Mesenchymal stem cell (in vitro differentiated cells and primary cell): ENCODE measurements at regions not wholly inside any gene's neighbourhood (a gene's known extent, or its start where the extent isn't known, plus 50 kb on each side); places are given as distances from the start of the nearest gene placed in this dataset.

Source experiments
- DNase-seq: peaks from one replicate; pipeline ENCODE4 v3.0.0-alpha.2; 2013
- H2AFZ ChIP-seq: one replicate; pipeline ENCODE4 v1.6.1; 2013; ENCODE audit warnings: low read depth, mild to moderate bottlenecking, control low read depth, inconsistent platforms, low read length, moderate library complexity
- H2AK5ac ChIP-seq: 2 replicates; pipeline ENCODE4 v1.6.1; 2013; ENCODE audit warnings: low read length, moderate library complexity, mild to moderate bottlenecking, inconsistent platforms; ENCODE audit not compliant: severe bottlenecking
- H2BK120ac ChIP-seq: one replicate; pipeline ENCODE4 v1.6.1; 2013; ENCODE audit warnings: low read depth, mild to moderate bottlenecking, inconsistent platforms, low read length, moderate library complexity
- H2BK12ac ChIP-seq, 2 experiments: one replicate each; pipeline ENCODE4 v1.6.1; 2013; ENCODE audit warnings: inconsistent platforms in 2 of 2, low read length in 2 of 2, mild to moderate bottlenecking in 2 of 2, moderate library complexity in 2 of 2, control low read depth in 1 of 2
- H2BK15ac ChIP-seq: one replicate; pipeline ENCODE4 v1.6.1; 2013; ENCODE audit warnings: mild to moderate bottlenecking, low read depth, inconsistent platforms; ENCODE audit not compliant: poor library complexity, severe bottlenecking
- H2BK5ac ChIP-seq: 2 replicates; pipeline ENCODE4 v1.6.1; 2013; ENCODE audit warnings: low read depth, mild to moderate bottlenecking, low read length, control low read depth, inconsistent platforms; ENCODE audit not compliant: poor library complexity, severe bottlenecking
- H3K14ac ChIP-seq, 2 experiments: one replicate each; pipeline ENCODE4 v1.6.1; 2013; ENCODE audit warnings: inconsistent platforms in 2 of 2, low read length in 2 of 2, control low read depth in 1 of 2, mild to moderate bottlenecking in 1 of 2, moderate library complexity in 1 of 2
- H3K18ac ChIP-seq, 2 experiments: one replicate each; pipeline ENCODE4 v1.6.1; 2013; ENCODE audit warnings: inconsistent platforms in 2 of 2, low read length in 2 of 2, control low read depth in 1 of 2, low read depth in 1 of 2, mild to moderate bottlenecking in 1 of 2
- H3K23ac ChIP-seq, 2 experiments: one replicate each; pipeline ENCODE4 v1.6.1; 2013; ENCODE audit warnings: inconsistent platforms in 2 of 2, low read length in 2 of 2, mild to moderate bottlenecking in 2 of 2, moderate library complexity in 2 of 2, control low read depth in 1 of 2
- H3K27ac ChIP-seq: 2 replicates; pipeline ENCODE4 v1.5.1; 2013; ENCODE audit warnings: mild to moderate bottlenecking, moderate library complexity, low read length, control low read depth, inconsistent platforms; ENCODE audit not compliant: poor library complexity, severe bottlenecking
- H3K27me3 ChIP-seq, 2 experiments: 2 replicates each; pipeline versions ENCODE4 v1.6.1 to v1.7.0; 2013; ENCODE audit warnings: low read length in 2 of 2, mild to moderate bottlenecking in 2 of 2, moderate library complexity in 2 of 2, control low read depth in 1 of 2, inconsistent platforms in 1 of 2; ENCODE audit not compliant: control insufficient read depth in 1 of 2, insufficient read depth in 1 of 2
- H3K36me3 ChIP-seq, 2 experiments: 2 replicates each; pipeline versions ENCODE4 v1.6.1 to v1.7.0; 2013; ENCODE audit warnings: low read length in 2 of 2, control low read depth in 1 of 2, inconsistent platforms in 1 of 2, low read depth in 1 of 2, mild to moderate bottlenecking in 1 of 2; ENCODE audit not compliant: insufficient read depth in 2 of 2, control insufficient read depth in 1 of 2
- H3K4ac ChIP-seq, 2 experiments: one replicate each; pipeline ENCODE4 v1.6.1; 2013; ENCODE audit warnings: inconsistent platforms in 2 of 2, low read length in 2 of 2, mild to moderate bottlenecking in 2 of 2, moderate library complexity in 2 of 2, control low read depth in 1 of 2, low read depth in 1 of 2
- H3K4me1 ChIP-seq: 2 replicates; pipeline ENCODE4 v1.6.1; 2013; ENCODE audit warnings: low read depth, low read length, control low read depth; ENCODE audit not compliant: control insufficient read depth, insufficient read depth
- H3K4me2 ChIP-seq: 2 replicates; pipeline ENCODE4 v1.6.1; 2013; ENCODE audit warnings: low read length, mild to moderate bottlenecking, inconsistent platforms; ENCODE audit not compliant: poor library complexity, severe bottlenecking
- H3K4me3 ChIP-seq, 2 experiments: 2 replicates each; pipeline versions ENCODE4 v1.5.1 to v1.7.0; 2013; ENCODE audit warnings: low read length in 2 of 2, mild to moderate bottlenecking in 2 of 2, control low read depth in 1 of 2, low read depth in 1 of 2; ENCODE audit not compliant: insufficient read depth in 1 of 2
- H3K79me1 ChIP-seq: replicated peaks from 2 replicates; pipeline ENCODE4 v1.6.1; 2013; ENCODE audit warnings: mild to moderate bottlenecking, control low read depth, low read length, inconsistent platforms; ENCODE audit not compliant: poor library complexity, severe bottlenecking
- H3K9ac ChIP-seq: 2 replicates; pipeline ENCODE4 v1.7.0; 2013; ENCODE audit warnings: mild to moderate bottlenecking, low read length, moderate library complexity
- H3K9me3 ChIP-seq: 2 replicates; pipeline ENCODE4 v1.7.0; 2013; ENCODE audit warnings: mild to moderate bottlenecking, low read length; ENCODE audit not compliant: control insufficient read depth
- H4K8ac ChIP-seq: one replicate; pipeline ENCODE4 v1.6.1; 2013; ENCODE audit warnings: inconsistent platforms, mild to moderate bottlenecking, low read length, moderate library complexity
- H4K91ac ChIP-seq: one replicate; pipeline ENCODE4 v1.6.1; 2013; ENCODE audit warnings: mild to moderate bottlenecking, low read length, inconsistent platforms
- WGBS: methylation state at CpG from one replicate; pipeline ENCODE4 v1.1.7; 2013; ENCODE audit warnings: mixed read lengths; 5-methylcytosine and 5-hydroxymethylcytosine counted together

GRCh38 chr18:10312326-10313015 lies 142.0 kb upstream of the APCDD1 start:
- Histone ChIP-seq H2AK5ac (no peak overlapping the region), H2AFZ (no peak overlapping the region), H2BK12ac (no peak overlapping the region), H3K27me3 (peaks cover 0 to 13% of the 10 kb centered on the region in 2 experiments), H2BK120ac (no peak overlapping the region), H3K9me3 (no peaks in the 10 kb centered on the region), H4K91ac (no peak overlapping the region), H3K4ac (no peak overlapping the region), H3K4me1 (no peaks in the 10 kb centered on the region), H3K9ac (no peak overlapping the region), H4K8ac (no peak overlapping the region), H3K79me1 (no peaks in the 10 kb centered on the region), H3K27ac (no peak overlapping the region), H3K4me3 (no peak overlapping the region), H3K14ac (no peak overlapping the region), H3K4me2 (no peak overlapping the region), H3K23ac (no peak overlapping the region), H3K36me3 (no peaks in the 10 kb centered on the region), H2BK15ac (no peak overlapping the region), H2BK5ac (no peak overlapping the region), H3K18ac (no peak overlapping the region)
- 76% methylated on average over 5 of the region's 5 CpGs for WGBS
- no peak for DNase-seq

- Histone ChIP-seq H2AK5ac (no peak overlapping the region), H3K4ac (no peak overlapping the region), H3K27me3 (peaks cover 0 to 13% of the 10 kb centered on the region in 2 experiments), H3K27ac (no peak overlapping the region), H2BK12ac (no peak overlapping the region), H2BK15ac (no peak overlapping the region), H3K18ac (no peak overlapping the region), H3K79me1 (no peaks in the 10 kb centered on the region), H4K91ac (no peak overlapping the region), H2BK120ac (no peak overlapping the region), H3K14ac (no peak overlapping the region), H3K4me3 (no peak overlapping the region), H3K4me1 (no peaks in the 10 kb centered on the region), H3K9me3 (no peaks in the 10 kb centered on the region), H2BK5ac (no peak overlapping the region), H3K23ac (no peak overlapping the region), H3K36me3 (no peaks in the 10 kb centered on the region), H3K9ac (no peak overlapping the region), H4K8ac (no peak overlapping the region), H2AFZ (no peak overlapping the region), H3K4me2 (no peak overlapping the region)
- WGBS: 94% methylated on average over 2 of the region's 3 CpGs
- no peak for DNase-seq
These were observed 141.5 kb upstream of the APCDD1 start for GRCh38 chr18:10313016-10313342.

GRCh38 chr18:10314066-10314465 lies 140.4 kb upstream of the APCDD1 start:
- Histone ChIP-seq H3K4me3 (no peak overlapping the region), H3K79me1 (no peaks in the 10 kb centered on the region), H2BK12ac (no peak overlapping the region), H3K9me3 (no peaks in the 10 kb centered on the region), H3K18ac (no peak overlapping the region), H2AK5ac (no peak overlapping the region), H3K9ac (no peak overlapping the region), H3K4me1 (no peaks in the 10 kb centered on the region), H3K36me3 (no peaks in the 10 kb centered on the region), H2BK15ac (no peak overlapping the region), H3K4me2 (no peak overlapping the region), H3K23ac (no peak overlapping the region), H2BK5ac (no peak overlapping the region), H4K91ac (no peak overlapping the region), H2BK120ac (no peak overlapping the region), H3K27me3 (peaks cover 0 to 16% of the 10 kb centered on the region in 2 experiments), H3K4ac (no peak overlapping the region), H4K8ac (no peak overlapping the region), H3K27ac (no peak overlapping the region), H2AFZ (no peak overlapping the region), H3K14ac (no peak overlapping the region)
- DNase-seq: no peak
- 95% methylated on average over 2 of the region's 5 CpGs for WGBS

GRCh38 chr18:10315522-10315921 lies 138.9 kb upstream of the APCDD1 start:
- Histone ChIP-seq H3K4me1 (no peaks in the 10 kb centered on the region), H4K91ac (no peak overlapping the region), H3K27me3 (peaks cover 0 to 16% of the 10 kb centered on the region in 2 experiments), H2BK120ac (no peak overlapping the region), H2AK5ac (no peak overlapping the region), H3K4ac (no peak overlapping the region), H3K23ac (no peak overlapping the region), H2AFZ (no peak overlapping the region), H3K79me1 (no peaks in the 10 kb centered on the region), H3K14ac (no peak overlapping the region), H3K4me3 (no peak overlapping the region), H3K27ac (no peak overlapping the region), H3K36me3 (no peaks in the 10 kb centered on the region), H4K8ac (no peak overlapping the region), H3K4me2 (no peak overlapping the region), H2BK15ac (no peak overlapping the region), H2BK12ac (no peak overlapping the region), H3K9me3 (no peaks in the 10 kb centered on the region), H3K9ac (no peak overlapping the region), H3K18ac (no peak overlapping the region), H2BK5ac (no peak overlapping the region)
- 100% methylated on average over 1 of the region's 1 CpG for WGBS
- no peak for DNase-seq
